Uterus (tissue), 3 donors: ENCODE measurements at regions not wholly inside any gene's neighbourhood (a gene's known extent, or its start where the extent isn't known, plus 50 kb on each side); places are given as distances from the start of the nearest gene placed in this dataset.
"Not testable (repeated sequence)": the region's sequence is repeated elsewhere in the genome, so short reads cannot be mapped to it uniquely, and the experiment has no call there.

Source experiments
- DNase-seq, 2 donors: peaks; one replicate each; pipeline ENCODE4 v3.0.0-alpha.2; 2019 to 2020
- H3K27ac ChIP-seq, 2 donors: fragments of 200-600 bp; sonication (generic); 1 replicate in 1 of 2; 2 replicates in 1 of 2; pipeline ENCODE4 v1.5.1; 2016 to 2018
- H3K27me3 ChIP-seq, 2 donors: fragments of 200-600 bp; sonication (generic); one replicate each; pipeline ENCODE4 v1.5.1; 2018 to 2019; ENCODE audit warnings: control low read depth in 1 of 2
- H3K36me3 ChIP-seq, 2 donors: fragments of 200-600 bp; sonication (generic); one replicate each; pipeline ENCODE4 v1.5.1; 2019; ENCODE audit warnings: control low read depth in 1 of 2
- H3K4me1 ChIP-seq, 2 donors: fragments of 200-600 bp; sonication (generic); one replicate each; pipeline ENCODE4 v1.5.1; 2018 to 2019; ENCODE audit warnings: control low read depth in 1 of 2
- H3K4me3 ChIP-seq, 2 donors: fragments of 200-600 bp; sonication (generic); 1 replicate in 1 of 2; 2 replicates in 1 of 2; pipeline ENCODE4 v1.5.1; 2018 to 2019; ENCODE audit warnings: mild to moderate bottlenecking in 1 of 2
- H3K9me3 ChIP-seq, 2 donors: fragments of 200-600 bp; sonication (generic); one replicate each; pipeline ENCODE4 v1.5.1; 2019; ENCODE audit warnings: control low read depth in 1 of 2
- CTCF ChIP-seq, 4 experiments: fragments of 200-600 bp in 2 of 4; fragments of 450-650 bp in 2 of 4; sonication (generic) in 2 of 4; IDR thresholded peaks; one replicate each; pipeline ENCODE4 v1.5.1; 2016 to 2019; ENCODE audit warnings: antibody characterized with exemption in 4 of 4, mild to moderate bottlenecking in 2 of 4, moderate library complexity in 1 of 4
- POLR2A ChIP-seq, 2 donors: fragments of 450-650 bp; IDR thresholded peaks; one replicate each; pipeline ENCODE4 v1.6.1; 2016; ENCODE audit warnings: antibody characterized with exemption in 2 of 2, mild to moderate bottlenecking in 1 of 2, moderate library complexity in 1 of 2
- intact Hi-C: fragments of 100-400 bp; cut with DNase I; formaldehyde crosslinking; loops from one replicate; pipeline ENCODE4 v1.15.1; 2023; ENCODE audit warnings: low total_unique reads
- donor health status: DM: yes; HTN: yes; CAD: no.

GRCh38 chr12:47348206-47348605, 268.4 kb upstream of the AMIGO2 start:
- Histone ChIP-seq H3K27me3 (no peaks in the 10 kb centered on the region), H3K4me3 (no peak overlapping the region), H3K4me1 (no peaks in the 10 kb centered on the region), H3K27ac (no peak overlapping the region), H3K9me3 (no peaks in the 10 kb centered on the region), H3K36me3 (no peaks in the 10 kb centered on the region)
- intact Hi-C loops = no loop called here
- DNase-seq = no peak
- TF ChIP-seq POLR2A (IDR thresholded peaks at IDR 0.05) (no peak), CTCF (IDR thresholded peaks at IDR 0.05) (no peak)

- no peak for DNase-seq
- no peak overlapping the region for H3K4me3 ChIP-seq
- no peaks in the 10 kb centered on the region for H3K4me1 ChIP-seq
- no peaks in the 10 kb centered on the region for H3K27me3 ChIP-seq
- H3K9me3 ChIP-seq = no peaks in the 10 kb centered on the region
- H3K36me3 ChIP-seq = no peaks in the 10 kb centered on the region
- H3K27ac ChIP-seq = no peak overlapping the region
- intact Hi-C loops = no loop called here
- TF ChIP-seq POLR2A (IDR thresholded peaks at IDR 0.05) = no peak
- TF ChIP-seq CTCF (IDR thresholded peaks at IDR 0.05) = no peak
Observed at GRCh38 chr12:47346251-47347019, 266.7 kb upstream of the AMIGO2 start.

- Histone ChIP-seq H3K4me1 (no peaks in the 10 kb centered on the region), H3K36me3 (no peaks in the 10 kb centered on the region), H3K27me3 (no peaks in the 10 kb centered on the region), H3K4me3 (no peak overlapping the region), H3K9me3 (no peaks in the 10 kb centered on the region), H3K27ac (no peak overlapping the region)
- TF ChIP-seq CTCF (IDR thresholded peaks at IDR 0.05) (no peak), POLR2A (IDR thresholded peaks at IDR 0.05) (no peak)
- intact Hi-C loops = no loop called here
- no peak for DNase-seq
Observed at GRCh38 chr12:47343684-47344567, 264.2 kb upstream of the AMIGO2 start.

- no peaks in the 10 kb centered on the region for H3K4me1 ChIP-seq
- H3K27ac ChIP-seq = no peak overlapping the region
- TF ChIP-seq CTCF (IDR thresholded peaks at IDR 0.05) (no peak), POLR2A (IDR thresholded peaks at IDR 0.05) (no peak)
- intact Hi-C loops = no loop called here
- H3K9me3 ChIP-seq = no peaks in the 10 kb centered on the region
- H3K36me3 ChIP-seq = no peaks in the 10 kb centered on the region
- H3K27me3 ChIP-seq = no peaks in the 10 kb centered on the region
- no peak for DNase-seq
- no peak overlapping the region for H3K4me3 ChIP-seq
Observed at GRCh38 chr12:47340411-47341015, 260.8 kb upstream of the AMIGO2 start.

- Histone ChIP-seq H3K27me3 (no peaks in the 10 kb centered on the region), H3K4me1 (no peaks in the 10 kb centered on the region), H3K27ac (no peak overlapping the region), H3K9me3 (no peaks in the 10 kb centered on the region), H3K36me3 (no peaks in the 10 kb centered on the region), H3K4me3 (no peak overlapping the region)
- intact Hi-C loops = no loop called here
- no peak for DNase-seq
- TF ChIP-seq POLR2A (IDR thresholded peaks at IDR 0.05) (no peak), CTCF (IDR thresholded peaks at IDR 0.05) (no peak)
Observed at GRCh38 chr12:47337581-47337980, 257.8 kb upstream of the AMIGO2 start.

GRCh38 chr12:47333271-47333858, 253.6 kb upstream of the AMIGO2 start:
- H3K27me3 ChIP-seq, DNase-seq, H3K4me1 ChIP-seq: not testable (repeated sequence)

More at GRCh38 chr12:47333271-47333858, 253.6 kb upstream of the AMIGO2 start:
- H3K4me3 ChIP-seq, intact Hi-C loops, H3K9me3 ChIP-seq, H3K36me3 ChIP-seq, H3K27ac ChIP-seq: not testable (repeated sequence)
